Natural killer cell (primary cell): ENCODE measurements at regions not wholly inside any gene's neighbourhood (a gene's known extent, or its start where the extent isn't known, plus 50 kb on each side); places are given as distances from the start of the nearest gene placed in this dataset.

Experiments
- ATAC-seq, 3 donors: fragments of 150-1000 bp in 2 of 3; fragments of 200-7000 bp in 1 of 3; cut with Tn5 transposase; 1 replicate in 1 of 3; 2 replicates in 2 of 3; pipeline ENCODE4 v1.10.0; 2021; ENCODE audit warnings: mild to moderate bottlenecking in 2 of 3, moderate library complexity in 2 of 3
- DNase-seq, 2 donors: peaks; one replicate each; pipeline versions ENCODE4 v3.0.0 to v3.0.0-alpha.2; 2013 to 2021; ENCODE audit warnings: mixed read lengths in 1 of 2
- H3K27ac ChIP-seq: one replicate; pipeline ENCODE4 v1.5.1; 2013; ENCODE audit warnings: mild to moderate bottlenecking, low read length
- H3K27me3 ChIP-seq: one replicate; pipeline ENCODE4 v1.6.1; 2013; ENCODE audit warnings: low read length; ENCODE audit not compliant: control insufficient read depth, insufficient read depth
- H3K36me3 ChIP-seq: one replicate; pipeline ENCODE4 v1.6.1; 2013; ENCODE audit warnings: low read length; ENCODE audit not compliant: control insufficient read depth, insufficient read depth
- H3K4me1 ChIP-seq: one replicate; pipeline ENCODE4 v1.6.1; 2013; ENCODE audit warnings: low read length; ENCODE audit not compliant: control insufficient read depth, insufficient read depth
- H3K4me3 ChIP-seq: one replicate; pipeline ENCODE4 v1.5.1; 2013; ENCODE audit warnings: low read length
- H3K9me3 ChIP-seq: one replicate; pipeline ENCODE4 v1.6.1; 2013; ENCODE audit warnings: low read length; ENCODE audit not compliant: control insufficient read depth, insufficient read depth
- H3K27ac Mint-ChIP-seq, 2 donors: one replicate each; pipeline ENCODE4 v1.8.0; 2022; ENCODE audit warnings: mild to moderate bottlenecking in 2 of 2, mixed read lengths in 2 of 2, moderate library complexity in 1 of 2
- H3K27me3 Mint-ChIP-seq, 2 donors: one replicate each; pipeline ENCODE4 v1.8.0; 2022; ENCODE audit warnings: low read depth in 2 of 2, mixed read lengths in 2 of 2
- H3K36me3 Mint-ChIP-seq: one replicate; pipeline ENCODE4 v1.8.0; 2022; ENCODE audit warnings: mixed read lengths
- H3K4me1 Mint-ChIP-seq, 2 donors: one replicate each; pipeline ENCODE4 v1.8.0; 2022; ENCODE audit warnings: mixed read lengths in 2 of 2
- H3K4me3 Mint-ChIP-seq: one replicate; pipeline ENCODE4 v1.8.0; 2022; ENCODE audit warnings: mild to moderate bottlenecking, moderate library complexity, mixed read lengths
- H3K9me3 Mint-ChIP-seq, 2 donors: one replicate each; pipeline ENCODE4 v1.8.0; 2022; ENCODE audit warnings: mixed read lengths in 2 of 2
- WGBS: methylation state at CpG from one replicate; pipeline ENCODE4 v1.1.7; 2013; ENCODE audit warnings: missing lambda C conversion rate; ENCODE audit not compliant: insufficient coverage; 5-methylcytosine and 5-hydroxymethylcytosine counted together
- intact Hi-C: fragments of 100-400 bp; cut with micrococcal nuclease; formaldehyde crosslinking; loops from one replicate; pipeline ENCODE4 v1.14.2; 2022
- TF ChIP-seq, protein P1 (sequence below): fragments of 200-600 bp; IDR thresholded peaks from one replicate; pipeline ENCODE4 v1.8.0; 2022; ENCODE audit warnings: antibody characterized with exemption

DNA sequence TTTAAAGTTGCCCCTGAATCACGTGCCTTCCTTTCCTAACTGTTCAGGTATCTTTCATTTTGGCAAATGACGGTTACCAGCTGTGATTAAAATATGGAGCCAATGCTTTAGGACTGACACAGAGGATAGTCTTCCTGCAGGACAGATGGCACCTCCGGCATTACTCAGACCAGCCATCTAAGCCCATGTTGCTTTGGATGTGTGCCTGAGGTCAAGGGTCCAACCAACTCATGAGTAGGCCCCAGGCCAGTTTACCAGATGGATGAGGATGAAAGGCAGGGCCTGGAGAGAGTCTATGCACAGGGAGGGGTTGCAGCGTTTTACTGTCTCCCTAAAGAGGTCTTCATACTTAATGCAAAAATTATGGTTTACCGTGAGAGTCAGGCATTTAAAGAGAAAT lies 174.0 kb upstream of the GATB start:
- H3K4me3 Mint-ChIP-seq: no peak overlapping the region
- no peaks in the 10 kb centered on the region for H3K9me3 ChIP-seq
- no peaks in the 10 kb centered on the region for H3K4me1 ChIP-seq
- intact Hi-C loops: no loop called here
- no peak for DNase-seq
- no peaks in the 10 kb centered on the region for H3K36me3 Mint-ChIP-seq
- WGBS: 95% methylated on average over 5 of the region's 5 CpGs
- H3K27me3 ChIP-seq: no peaks in the 10 kb centered on the region
- no peak overlapping the region for H3K27ac ChIP-seq
- no peak overlapping the region for H3K27ac Mint-ChIP-seq
- no peak overlapping the region for H3K4me3 ChIP-seq
- ATAC-seq: no peak
- no peaks in the 10 kb centered on the region for H3K9me3 Mint-ChIP-seq
- no peaks in the 10 kb centered on the region for H3K36me3 ChIP-seq
- H3K4me1 Mint-ChIP-seq: no peaks in the 10 kb centered on the region
- peaks cover 9 to 10% of the 10 kb centered on the region in 2 donors for H3K27me3 Mint-ChIP-seq
- TF ChIP-seq, protein P1, sequence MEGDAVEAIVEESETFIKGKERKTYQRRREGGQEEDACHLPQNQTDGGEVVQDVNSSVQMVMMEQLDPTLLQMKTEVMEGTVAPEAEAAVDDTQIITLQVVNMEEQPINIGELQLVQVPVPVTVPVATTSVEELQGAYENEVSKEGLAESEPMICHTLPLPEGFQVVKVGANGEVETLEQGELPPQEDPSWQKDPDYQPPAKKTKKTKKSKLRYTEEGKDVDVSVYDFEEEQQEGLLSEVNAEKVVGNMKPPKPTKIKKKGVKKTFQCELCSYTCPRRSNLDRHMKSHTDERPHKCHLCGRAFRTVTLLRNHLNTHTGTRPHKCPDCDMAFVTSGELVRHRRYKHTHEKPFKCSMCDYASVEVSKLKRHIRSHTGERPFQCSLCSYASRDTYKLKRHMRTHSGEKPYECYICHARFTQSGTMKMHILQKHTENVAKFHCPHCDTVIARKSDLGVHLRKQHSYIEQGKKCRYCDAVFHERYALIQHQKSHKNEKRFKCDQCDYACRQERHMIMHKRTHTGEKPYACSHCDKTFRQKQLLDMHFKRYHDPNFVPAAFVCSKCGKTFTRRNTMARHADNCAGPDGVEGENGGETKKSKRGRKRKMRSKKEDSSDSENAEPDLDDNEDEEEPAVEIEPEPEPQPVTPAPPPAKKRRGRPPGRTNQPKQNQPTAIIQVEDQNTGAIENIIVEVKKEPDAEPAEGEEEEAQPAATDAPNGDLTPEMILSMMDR: no peak

DNA sequence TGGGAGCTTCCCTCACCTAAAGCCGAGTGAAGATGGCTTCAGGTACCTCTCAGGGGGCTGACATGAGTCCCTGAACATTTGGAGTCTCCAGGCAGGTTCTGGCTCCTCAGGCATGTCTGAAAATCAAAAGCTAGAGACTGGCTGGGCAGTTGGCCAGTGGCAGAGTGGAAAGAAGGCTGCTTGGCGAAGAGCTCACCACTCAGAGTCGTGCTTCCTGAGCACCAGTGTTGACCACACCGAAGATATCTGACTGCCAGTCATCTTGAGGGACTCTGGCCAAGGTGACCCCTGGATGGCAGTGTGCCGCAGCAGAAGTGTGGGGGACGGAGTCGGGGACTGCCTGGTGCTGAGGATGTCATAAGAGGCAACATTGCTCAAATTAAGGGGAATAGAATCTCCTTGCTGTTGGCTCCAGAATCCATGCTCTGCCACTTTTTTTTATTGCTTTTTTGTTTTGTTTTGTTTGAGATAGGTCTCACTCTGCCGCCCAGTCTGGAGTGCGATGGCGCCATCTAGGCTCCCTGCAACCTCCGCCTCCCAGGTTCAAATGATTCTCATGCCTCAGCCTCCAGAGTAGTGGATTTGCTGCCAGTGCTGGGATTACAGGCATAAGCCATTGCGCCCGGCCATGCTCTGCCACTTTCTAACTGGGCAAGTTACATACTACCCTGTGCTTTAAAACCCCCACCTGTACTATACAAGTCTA lies 172.5 kb upstream of the GATB start:
- no peak for DNase-seq
- no peaks in the 10 kb centered on the region for H3K9me3 Mint-ChIP-seq
- H3K27me3 Mint-ChIP-seq: peaks cover 9 to 11% of the 10 kb centered on the region in 2 donors
- Histone ChIP-seq H3K36me3 (no peaks in the 10 kb centered on the region), H3K4me3 (no peak overlapping the region), H3K27me3 (no peaks in the 10 kb centered on the region), H3K4me1 (no peaks in the 10 kb centered on the region), H3K27ac (no peak overlapping the region), H3K9me3 (no peaks in the 10 kb centered on the region)
- 90% methylated on average over 12 of the region's 13 CpGs for WGBS
- no peaks in the 10 kb centered on the region for H3K36me3 Mint-ChIP-seq
- TF ChIP-seq, protein P1: no peak
- intact Hi-C loops: no loop called here
- ATAC-seq: no peak
- H3K4me1 Mint-ChIP-seq: no peaks in the 10 kb centered on the region
- H3K27ac Mint-ChIP-seq: no peak overlapping the region
- no peak overlapping the region for H3K4me3 Mint-ChIP-seq

DNA sequence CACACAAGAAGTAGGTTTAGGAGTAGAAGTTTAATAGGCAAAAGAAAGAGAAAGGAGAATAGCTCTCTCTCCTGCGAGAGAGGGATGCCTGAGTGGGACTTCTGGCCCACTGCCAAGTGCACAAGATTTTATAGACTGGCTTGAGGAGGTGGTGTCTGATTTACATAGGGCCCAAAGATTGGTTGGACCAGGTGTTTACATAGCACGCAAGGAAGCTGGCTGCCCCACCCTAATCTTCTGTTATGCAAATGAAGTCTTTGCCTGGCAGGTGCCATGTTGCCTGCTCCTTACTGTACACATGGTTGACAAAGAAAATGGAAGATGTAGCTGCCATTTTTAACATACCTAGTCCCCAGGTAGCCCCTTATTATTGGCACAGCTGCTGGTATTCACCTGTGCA lies 170.8 kb upstream of the GATB start:
- no peak overlapping the region for H3K27ac Mint-ChIP-seq

More for the DNA sequence above, 170.8 kb upstream of the GATB start:
- Histone ChIP-seq H3K4me1 (no peaks in the 10 kb centered on the region), H3K36me3 (no peaks in the 10 kb centered on the region), H3K4me3 (no peak overlapping the region), H3K27me3 (no peaks in the 10 kb centered on the region), H3K9me3 (no peaks in the 10 kb centered on the region), H3K27ac (no peak overlapping the region)
- intact Hi-C loops: no loop called here
- no peak overlapping the region for H3K4me3 Mint-ChIP-seq
- TF ChIP-seq, protein P1: no peak
- DNase-seq: no peak
- no peak for ATAC-seq
- H3K36me3 Mint-ChIP-seq: no peaks in the 10 kb centered on the region
- WGBS: 90% methylated on average over 2 of the region's 2 CpGs
- no peaks in the 10 kb centered on the region for H3K4me1 Mint-ChIP-seq
- H3K27me3 Mint-ChIP-seq: peaks cover 11 to 23% of the 10 kb centered on the region in 2 donors
- peaks cover 0 to under 1% of the 10 kb centered on the region in 2 donors for H3K9me3 Mint-ChIP-seq
